SK-N-SH (cell line): ENCODE measurements at regions not wholly inside any gene's neighbourhood (a gene's known extent, or its start where the extent isn't known, plus 50 kb on each side); places are given as distances from the start of the nearest gene placed in this dataset.

Source experiments
- CTCF ChIP-seq: fragments of 200-600 bp; sonication (generic); IDR thresholded peaks from 2 replicates; pipeline ENCODE4 v1.6.1; 2017; ENCODE audit warnings: antibody characterized with exemption, mild to moderate bottlenecking, moderate library complexity
- ELF1 ChIP-seq: IDR thresholded peaks from 2 replicates; pipeline ENCODE4 v1.4.0; 2012
- EP300 ChIP-seq, 2 experiments: IDR thresholded peaks; 2 replicates each; pipeline versions ENCODE4 v1.4.0 to v1.6.1; 2012; ENCODE audit warnings: borderline replicate concordance in 1 of 2, low read depth in 1 of 2, low read length in 1 of 2
- FOXM1 ChIP-seq: IDR thresholded peaks from 2 replicates; pipeline ENCODE4 v1.4.0; 2012; ENCODE audit warnings: low read depth, mild to moderate bottlenecking
- JUND ChIP-seq: IDR thresholded peaks from 2 replicates; pipeline ENCODE4 v1.4.0; 2012
- POLR2AphosphoS5 ChIP-seq: IDR thresholded peaks from 2 replicates; pipeline ENCODE4 v1.6.1; 2012; ENCODE audit warnings: low read depth, low read length
- RAD21 ChIP-seq: IDR thresholded peaks from 2 replicates; pipeline ENCODE4 v1.6.1; 2012; ENCODE audit warnings: mild to moderate bottlenecking, low read length
- REST ChIP-seq: IDR thresholded peaks from 2 replicates; pipeline ENCODE4 v1.6.1; 2012; ENCODE audit warnings: mild to moderate bottlenecking, low read depth, low read length, moderate library complexity
- USF2 ChIP-seq: fragments of 150-350 bp; IDR thresholded peaks from 2 replicates; pipeline ENCODE4 v1.6.1; 2017; ENCODE audit warnings: antibody characterized with exemption, low read length, low read depth, borderline replicate concordance
- YY1 ChIP-seq: IDR thresholded peaks from 2 replicates; pipeline ENCODE4 v1.4.0; 2012; ENCODE audit warnings: low read depth, mild to moderate bottlenecking

- no peak for TF ChIP-seq FOXM1
- TF ChIP-seq CTCF, result no peak
- no peak for TF ChIP-seq RAD21
- TF ChIP-seq EP300 (IDR thresholded peaks at IDR 0.05; ENCODE audit: borderline replicate concordance in 1 of 2, low read depth in 1 of 2, low read length in 1 of 2), result no peak
- no peak for TF ChIP-seq REST
- no peak for TF ChIP-seq YY1
- TF ChIP-seq USF2, result no peak
- no peak for TF ChIP-seq ELF1
- no peak for TF ChIP-seq POLR2AphosphoS5
- no peak for TF ChIP-seq JUND
These were observed 83.9 kb upstream of the LGSN start for GRCh38 chr6:63403725-63404124.
